Vagina (tissue), 2 donors: ENCODE measurements at regions not wholly inside any gene's neighbourhood (a gene's known extent, or its start where the extent isn't known, plus 50 kb on each side); places are given as distances from the start of the nearest gene placed in this dataset.

Experiments used
- DNase-seq, 2 donors: peaks; one replicate each; pipeline ENCODE4 v3.0.0-alpha.2; 2017; ENCODE audit errors: extremely low spot score in 2 of 2
- H3K27ac ChIP-seq: fragments of 200-600 bp; sonication (generic); one replicate; pipeline ENCODE4 v1.5.1; 2019
- H3K27me3 ChIP-seq: fragments of 200-600 bp; sonication (generic); one replicate; pipeline ENCODE4 v1.5.1; 2019
- H3K36me3 ChIP-seq, 2 donors: fragments of 200-600 bp; sonication (generic); one replicate each; pipeline ENCODE4 v1.5.1; 2017 to 2019
- H3K4me1 ChIP-seq: fragments of 200-600 bp; sonication (generic); one replicate; pipeline ENCODE4 v1.5.1; 2019
- H3K4me3 ChIP-seq, 2 donors: fragments of 200-600 bp; sonication (generic); 1 replicate in 1 of 2; 2 replicates in 1 of 2; pipeline ENCODE4 v1.5.1; 2016 to 2019
- H3K9me3 ChIP-seq: fragments of 200-600 bp; sonication (generic); one replicate; pipeline ENCODE4 v1.5.1; 2019
- POLR2A ChIP-seq, 2 donors: fragments of 450-650 bp; IDR thresholded peaks; one replicate each; pipeline ENCODE4 v1.6.1; 2017; ENCODE audit warnings: antibody characterized with exemption in 2 of 2, mild to moderate bottlenecking in 2 of 2, moderate library complexity in 2 of 2
- POLR2AphosphoS5 ChIP-seq, 2 donors: sonication (generic); formaldehyde crosslinking; IDR thresholded peaks; one replicate each; pipeline ENCODE4 v1.9.0; 2017; ENCODE audit warnings: antibody characterized with exemption in 2 of 2, mild to moderate bottlenecking in 2 of 2, low read depth in 1 of 2; ENCODE audit not compliant: insufficient read depth in 1 of 2
- intact Hi-C: fragments of 100-400 bp; cut with DNase I; formaldehyde crosslinking; loops from one replicate; pipeline ENCODE4 v1.15.1; 2023
- TF ChIP-seq, protein P1 (sequence below), 3 experiments: fragments of 450-650 bp in 2 of 3; fragments of 200-600 bp in 1 of 3; sonication (generic) in 1 of 3; IDR thresholded peaks; one replicate each; pipeline ENCODE4 v1.5.1; 2017 to 2019; ENCODE audit warnings: antibody characterized with exemption in 3 of 3, mild to moderate bottlenecking in 2 of 3, moderate library complexity in 2 of 3

DNA sequence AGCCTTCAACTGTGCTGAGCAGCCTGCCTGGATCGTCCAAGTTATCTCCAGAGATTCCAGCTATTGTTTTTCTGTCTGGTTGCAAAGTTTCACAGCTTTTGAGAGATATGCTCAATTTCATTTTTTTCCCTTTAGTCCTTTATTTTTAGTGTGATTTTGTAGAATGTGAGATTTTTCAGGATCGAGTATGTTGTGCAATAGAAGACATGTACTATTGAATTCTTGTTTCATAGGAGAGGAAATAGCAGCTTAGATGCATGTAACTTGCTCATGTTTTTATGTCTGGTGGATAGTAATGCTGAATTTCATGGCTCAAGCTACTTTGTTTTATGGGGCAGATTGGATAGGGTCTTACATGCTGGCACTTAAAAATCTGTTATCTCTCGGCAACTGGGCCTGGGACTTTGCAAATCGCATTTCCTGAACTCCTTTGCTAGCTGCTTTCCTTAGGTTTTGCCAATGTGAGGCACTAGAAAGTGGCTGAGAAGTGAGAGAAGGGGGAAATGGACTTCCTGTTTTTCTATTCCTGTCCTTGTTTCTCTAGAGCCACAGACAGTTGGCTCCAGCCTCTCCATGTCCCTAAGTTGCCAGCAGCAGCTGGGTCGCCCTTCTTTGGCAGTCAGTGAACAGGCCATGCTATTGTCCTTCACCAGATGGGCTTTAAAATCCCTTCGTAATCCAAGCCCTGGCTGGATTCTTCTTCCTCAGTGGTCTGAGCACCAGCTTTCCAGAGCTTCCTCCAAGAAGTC, 101.4 kb upstream of the PDE4B start:
- Histone ChIP-seq H3K4me1 (peaks cover 15% of the 10 kb centered on the region), H3K4me3 (no peak overlapping the region), H3K36me3 (no peaks in the 10 kb centered on the region), H3K27me3 (no peaks in the 10 kb centered on the region), H3K9me3 (no peaks in the 10 kb centered on the region), H3K27ac (peak overlapping the region; percentile 1)
- DNase-seq = no peak
- intact Hi-C loops = no loop called here
- no peak for TF ChIP-seq POLR2A (IDR thresholded peaks at IDR 0.05)
- no peak for TF ChIP-seq POLR2AphosphoS5 (IDR thresholded peaks at IDR 0.05; ENCODE audit: insufficient read depth in 1 of 2, low read depth in 1 of 2)

DNA sequence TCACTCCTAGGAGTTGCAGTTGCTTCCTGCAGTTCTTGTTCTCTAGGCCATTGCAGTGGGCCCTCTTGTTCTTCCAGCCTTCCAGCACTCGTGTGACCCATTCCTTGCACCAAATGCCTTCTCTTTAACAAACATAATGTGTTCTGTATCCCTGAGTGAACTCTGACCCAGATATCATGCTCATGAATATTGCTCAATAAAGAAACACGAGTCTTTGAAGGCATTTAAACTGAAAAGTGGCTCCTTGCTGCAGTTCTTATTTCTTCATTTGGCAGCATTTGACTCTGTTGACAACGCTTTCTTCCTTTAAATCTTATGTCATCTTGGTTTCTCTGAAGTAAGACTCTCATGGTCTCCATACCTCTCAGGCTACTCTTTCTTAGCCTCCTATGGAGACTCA, 100.7 kb upstream of the PDE4B start:
- H3K27ac ChIP-seq = peak overlapping the region; percentile 1

DNA sequence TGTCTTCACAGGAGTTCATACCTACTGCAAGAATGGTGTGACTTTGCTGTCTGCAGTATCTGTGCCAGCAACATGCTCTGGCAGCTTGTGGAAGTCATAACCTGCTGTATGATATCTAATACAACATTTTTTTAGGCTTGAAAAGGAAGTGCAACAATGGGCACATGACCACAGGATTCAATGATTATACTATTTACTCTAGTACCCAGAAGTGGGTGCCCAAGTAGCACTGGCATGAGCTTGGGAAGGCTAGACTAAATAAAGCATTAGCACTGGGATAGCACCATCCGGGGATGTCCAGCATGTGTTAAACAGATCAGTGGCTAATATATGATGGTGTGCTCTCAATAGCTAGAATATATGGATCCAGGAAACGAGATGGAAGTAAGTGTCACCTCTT, 98.6 kb upstream of the PDE4B start:
- H3K4me1 ChIP-seq = peaks cover 11% of the 10 kb centered on the region
- intact Hi-C loops = no loop called here
- H3K27me3 ChIP-seq = no peaks in the 10 kb centered on the region
- H3K27ac ChIP-seq = no peak overlapping the region
- DNase-seq = no peak
- no peaks in the 10 kb centered on the region for H3K9me3 ChIP-seq
- TF ChIP-seq, protein P1, sequence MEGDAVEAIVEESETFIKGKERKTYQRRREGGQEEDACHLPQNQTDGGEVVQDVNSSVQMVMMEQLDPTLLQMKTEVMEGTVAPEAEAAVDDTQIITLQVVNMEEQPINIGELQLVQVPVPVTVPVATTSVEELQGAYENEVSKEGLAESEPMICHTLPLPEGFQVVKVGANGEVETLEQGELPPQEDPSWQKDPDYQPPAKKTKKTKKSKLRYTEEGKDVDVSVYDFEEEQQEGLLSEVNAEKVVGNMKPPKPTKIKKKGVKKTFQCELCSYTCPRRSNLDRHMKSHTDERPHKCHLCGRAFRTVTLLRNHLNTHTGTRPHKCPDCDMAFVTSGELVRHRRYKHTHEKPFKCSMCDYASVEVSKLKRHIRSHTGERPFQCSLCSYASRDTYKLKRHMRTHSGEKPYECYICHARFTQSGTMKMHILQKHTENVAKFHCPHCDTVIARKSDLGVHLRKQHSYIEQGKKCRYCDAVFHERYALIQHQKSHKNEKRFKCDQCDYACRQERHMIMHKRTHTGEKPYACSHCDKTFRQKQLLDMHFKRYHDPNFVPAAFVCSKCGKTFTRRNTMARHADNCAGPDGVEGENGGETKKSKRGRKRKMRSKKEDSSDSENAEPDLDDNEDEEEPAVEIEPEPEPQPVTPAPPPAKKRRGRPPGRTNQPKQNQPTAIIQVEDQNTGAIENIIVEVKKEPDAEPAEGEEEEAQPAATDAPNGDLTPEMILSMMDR (IDR thresholded peaks at IDR 0.05) = no peak
- TF ChIP-seq POLR2A (IDR thresholded peaks at IDR 0.05) (no peak), POLR2AphosphoS5 (IDR thresholded peaks at IDR 0.05; ENCODE audit: insufficient read depth in 1 of 2, low read depth in 1 of 2) (no peak)
- H3K36me3 ChIP-seq = no peaks in the 10 kb centered on the region
- H3K4me3 ChIP-seq = no peak overlapping the region

More for the DNA sequence above, 100.7 kb upstream of the PDE4B start:
- Histone ChIP-seq H3K4me1 (peaks cover 15% of the 10 kb centered on the region), H3K9me3 (no peaks in the 10 kb centered on the region), H3K4me3 (no peak overlapping the region), H3K36me3 (no peaks in the 10 kb centered on the region), H3K27me3 (no peaks in the 10 kb centered on the region)
- DNase-seq = no peak
- intact Hi-C loops = no loop called here
- TF ChIP-seq POLR2AphosphoS5 (IDR thresholded peaks at IDR 0.05; ENCODE audit: insufficient read depth in 1 of 2, low read depth in 1 of 2) (no peak), POLR2A (IDR thresholded peaks at IDR 0.05) (no peak)
- TF ChIP-seq, protein P1 (IDR thresholded peaks at IDR 0.05) = no peak

GRCh38 chr1:65694933-65695332, 97.8 kb upstream of the PDE4B start:
- intact Hi-C loops = no loop called here
- no peak overlapping the region for H3K27ac ChIP-seq
- H3K27me3 ChIP-seq = no peaks in the 10 kb centered on the region
- no peaks in the 10 kb centered on the region for H3K36me3 ChIP-seq
- no peak overlapping the region for H3K4me3 ChIP-seq
- H3K9me3 ChIP-seq = no peaks in the 10 kb centered on the region
- TF ChIP-seq POLR2AphosphoS5 (IDR thresholded peaks at IDR 0.05; ENCODE audit: insufficient read depth in 1 of 2, low read depth in 1 of 2) = no peak
- TF ChIP-seq POLR2A (IDR thresholded peaks at IDR 0.05) = no peak
- TF ChIP-seq, protein P1 (IDR thresholded peaks at IDR 0.05) = no peak
- H3K4me1 ChIP-seq = peaks cover 11% of the 10 kb centered on the region
- DNase-seq = no peak

DNA sequence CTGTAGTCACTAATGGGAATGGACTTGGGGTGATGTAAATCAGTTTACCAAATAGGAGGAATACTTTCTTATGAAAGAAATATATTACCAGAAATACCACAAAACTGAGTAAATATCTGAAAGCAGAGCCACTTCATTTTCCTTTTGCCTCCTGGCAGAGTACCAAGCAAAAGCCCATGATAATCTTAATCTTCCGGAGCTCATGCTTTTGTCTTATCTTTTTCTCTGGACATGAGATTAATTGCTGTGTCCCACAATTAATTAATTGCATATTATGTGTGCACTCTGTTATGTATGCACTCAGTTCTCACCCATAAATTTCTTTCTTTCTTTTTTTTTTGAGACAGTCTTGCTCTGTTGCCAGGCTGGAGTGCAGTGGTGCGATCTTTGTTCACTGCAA, 94.1 kb upstream of the PDE4B start:
- intact Hi-C loops = no loop called here
- Histone ChIP-seq H3K27ac (no peak overlapping the region), H3K27me3 (no peaks in the 10 kb centered on the region), H3K4me1 (no peaks in the 10 kb centered on the region), H3K4me3 (no peak overlapping the region), H3K9me3 (no peaks in the 10 kb centered on the region), H3K36me3 (no peaks in the 10 kb centered on the region)
- DNase-seq = no peak
- TF ChIP-seq POLR2A (IDR thresholded peaks at IDR 0.05) (no peak), POLR2AphosphoS5 (IDR thresholded peaks at IDR 0.05; ENCODE audit: insufficient read depth in 1 of 2, low read depth in 1 of 2) (no peak)
- TF ChIP-seq, protein P1 (IDR thresholded peaks at IDR 0.05) = no peak
